BE2C (cell line): ENCODE measurements at regions not wholly inside any gene's neighbourhood (a gene's known extent, or its start where the extent isn't known, plus 50 kb on each side); places are given as distances from the start of the nearest gene placed in this dataset.
"Not testable (repeated sequence)": the region's sequence is repeated elsewhere in the genome, so short reads cannot be mapped to it uniquely, and the experiment has no call there.

Experiments
- DNase-seq: peaks from one replicate; pipeline ENCODE4 v3.0.0-alpha.2; 2020
- H3K27me3 ChIP-seq: fragments of 250-450 bp; sonication (Bioruptor Pico); 2 replicates; pipeline ENCODE4 v1.5.1; 2020; ENCODE audit warnings: mild to moderate bottlenecking
- H3K36me3 ChIP-seq: fragments of 250-450 bp; sonication (Bioruptor Pico); 2 replicates; pipeline ENCODE4 v1.5.1; 2020; ENCODE audit warnings: mild to moderate bottlenecking
- H3K4me1 ChIP-seq: fragments of 250-450 bp; sonication (Bioruptor Pico); 2 replicates; pipeline ENCODE4 v1.5.1; 2020
- H3K4me3 ChIP-seq: 2 replicates; pipeline ENCODE4 v1.5.1; 2011; ENCODE audit warnings: low read depth, low read length
- H3K9me3 ChIP-seq: fragments of 250-450 bp; sonication (Bioruptor Pico); 2 replicates; pipeline ENCODE4 v1.5.1; 2020
- CTCF ChIP-seq: IDR thresholded peaks from 2 replicates; pipeline ENCODE4 v1.5.1; 2012; ENCODE audit warnings: mild to moderate bottlenecking, low read depth, low read length

- Histone ChIP-seq H3K4me3 (no peak overlapping the region), H3K36me3 (no peaks in the 10 kb centered on the region), H3K4me1 (no peaks in the 10 kb centered on the region), H3K27me3 (no peaks in the 10 kb centered on the region), H3K9me3 (no peaks in the 10 kb centered on the region)
- no peak for TF ChIP-seq CTCF
- DNase-seq: no peak
Measured at GRCh38 chr14:38549564-38549963, 293.7 kb upstream of the CLEC14A start.

- no peak for TF ChIP-seq CTCF
- H3K4me3 ChIP-seq: no peak overlapping the region
- no peaks in the 10 kb centered on the region for H3K36me3 ChIP-seq
- H3K9me3 ChIP-seq: no peaks in the 10 kb centered on the region
- H3K27me3 ChIP-seq: no peaks in the 10 kb centered on the region
- DNase-seq: no peak
- no peaks in the 10 kb centered on the region for H3K4me1 ChIP-seq
Measured at GRCh38 chr14:38547961-38548490, 292.1 kb upstream of the CLEC14A start.

GRCh38 chr14:38546932-38547551 lies 291.1 kb upstream of the CLEC14A start:
- Histone ChIP-seq H3K27me3 (no peaks in the 10 kb centered on the region), H3K4me3 (no peak overlapping the region), H3K4me1 (no peaks in the 10 kb centered on the region; the same call in 1 of the 2 replicates), H3K9me3 (no peaks in the 10 kb centered on the region), H3K36me3 (no peaks in the 10 kb centered on the region)
- DNase-seq: no peak
- TF ChIP-seq CTCF: no peak

GRCh38 chr14:38544776-38545175 lies 288.9 kb upstream of the CLEC14A start:
- TF ChIP-seq CTCF: no peak
- Histone ChIP-seq H3K4me1 (no peaks in the 10 kb centered on the region; the same call in 1 of the 2 replicates), H3K9me3 (no peaks in the 10 kb centered on the region), H3K4me3 (no peak overlapping the region), H3K36me3 (no peaks in the 10 kb centered on the region), H3K27me3 (no peaks in the 10 kb centered on the region)
- no peak for DNase-seq

GRCh38 chr14:38543851-38544250 lies 288.0 kb upstream of the CLEC14A start:
- H3K36me3 ChIP-seq, H3K4me1 ChIP-seq, H3K4me3 ChIP-seq, H3K27me3 ChIP-seq, DNase-seq, H3K9me3 ChIP-seq: not testable (repeated sequence)

- not testable (repeated sequence) for H3K36me3 ChIP-seq, H3K9me3 ChIP-seq, H3K4me1 ChIP-seq, H3K4me3 ChIP-seq, H3K27me3 ChIP-seq, DNase-seq
Measured at GRCh38 chr14:38538053-38538452, 282.2 kb upstream of the CLEC14A start.

GRCh38 chr14:38536376-38537038 lies 280.6 kb upstream of the CLEC14A start:
- Histone ChIP-seq H3K4me1 (peaks cover 4% of the 10 kb centered on the region), H3K27me3 (no peaks in the 10 kb centered on the region), H3K36me3 (no peaks in the 10 kb centered on the region), H3K4me3 (no peak overlapping the region), H3K9me3 (no peaks in the 10 kb centered on the region)
- no peak for TF ChIP-seq CTCF
- DNase-seq: no peak
